Astrocyte (in vitro differentiated cells and primary cell): ENCODE measurements at regions not wholly inside any gene's neighbourhood (a gene's known extent, or its start where the extent isn't known, plus 50 kb on each side); places are given as distances from the start of the nearest gene placed in this dataset.

ENCODE experiments used
- EZH2 ChIP-seq: IDR thresholded peaks from 2 replicates; pipeline ENCODE4 v1.6.1; 2012; ENCODE audit warnings: mild to moderate bottlenecking, low read length, inconsistent platforms; ENCODE audit not compliant: insufficient read depth
- TF ChIP-seq, protein P1 (sequence below): IDR thresholded peaks from 2 replicates; pipeline ENCODE4 v1.5.1; 2011; ENCODE audit warnings: low read depth, mild to moderate bottlenecking, inconsistent platforms, low read length, moderate library complexity; ENCODE audit not compliant: insufficient read depth

DNA sequence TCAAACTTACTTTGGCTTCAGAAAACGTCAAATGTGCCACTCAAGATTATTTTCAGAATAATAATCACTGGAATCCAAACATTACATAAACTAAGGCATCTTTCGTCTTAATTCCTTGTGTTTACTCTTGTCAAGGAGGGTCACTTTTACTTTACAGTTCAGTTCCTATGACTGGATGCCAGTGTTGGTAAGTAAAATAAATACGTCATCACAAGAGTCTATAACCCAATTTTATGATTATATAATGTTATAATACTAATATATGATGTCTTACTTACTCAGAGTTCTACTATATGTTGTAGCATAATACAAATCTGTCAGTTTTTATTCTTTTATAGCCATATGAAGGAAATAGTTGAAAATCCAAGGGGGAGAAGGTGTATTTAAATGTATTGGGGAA lies 123.8 kb downstream of the GPR85 start:
- TF ChIP-seq, protein P1, sequence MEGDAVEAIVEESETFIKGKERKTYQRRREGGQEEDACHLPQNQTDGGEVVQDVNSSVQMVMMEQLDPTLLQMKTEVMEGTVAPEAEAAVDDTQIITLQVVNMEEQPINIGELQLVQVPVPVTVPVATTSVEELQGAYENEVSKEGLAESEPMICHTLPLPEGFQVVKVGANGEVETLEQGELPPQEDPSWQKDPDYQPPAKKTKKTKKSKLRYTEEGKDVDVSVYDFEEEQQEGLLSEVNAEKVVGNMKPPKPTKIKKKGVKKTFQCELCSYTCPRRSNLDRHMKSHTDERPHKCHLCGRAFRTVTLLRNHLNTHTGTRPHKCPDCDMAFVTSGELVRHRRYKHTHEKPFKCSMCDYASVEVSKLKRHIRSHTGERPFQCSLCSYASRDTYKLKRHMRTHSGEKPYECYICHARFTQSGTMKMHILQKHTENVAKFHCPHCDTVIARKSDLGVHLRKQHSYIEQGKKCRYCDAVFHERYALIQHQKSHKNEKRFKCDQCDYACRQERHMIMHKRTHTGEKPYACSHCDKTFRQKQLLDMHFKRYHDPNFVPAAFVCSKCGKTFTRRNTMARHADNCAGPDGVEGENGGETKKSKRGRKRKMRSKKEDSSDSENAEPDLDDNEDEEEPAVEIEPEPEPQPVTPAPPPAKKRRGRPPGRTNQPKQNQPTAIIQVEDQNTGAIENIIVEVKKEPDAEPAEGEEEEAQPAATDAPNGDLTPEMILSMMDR, result no peak
- TF ChIP-seq EZH2, result no peak
